ENCODE measurements at regions not wholly inside any gene's neighbourhood (a gene's known extent, or its start where the extent isn't known, plus 50 kb on each side); places are given as distances from the start of the nearest gene placed in this dataset.

GRCh38 chr2:196244516-196244915 lies 73.1 kb upstream of the STK17B start:
- FAIRE-seq = no peak
- Histone ChIP-seq H3K4me1 (ENCODE audit: control insufficient read depth in 2 of 3, insufficient read depth in 2 of 3, low read depth in 1 of 3, low read length in 3 of 3) (peaks cover 0 to 3% (median 2%) of the 10 kb centered on the region in 3 donors), H3K27me3 (ENCODE audit: control insufficient read depth, insufficient read depth, low read length) (no peaks in the 10 kb centered on the region), H3K9me3 (ENCODE audit: control insufficient read depth in 2 of 3, insufficient read depth in 1 of 3, low read length in 3 of 3) (no peaks in the 10 kb centered on the region), H3K4me3 (ENCODE audit: low read length in 3 of 3) (no peak overlapping the region), H3K27ac (ENCODE audit: low read depth in 2 of 2, low read length in 2 of 2) (no peak overlapping the region), H3K9ac (ENCODE audit: low read length in 3 of 3) (no peak overlapping the region), H3K36me3 (ENCODE audit: control insufficient read depth in 2 of 3, insufficient read depth in 3 of 3, low read length in 3 of 3) (no peaks in the 10 kb centered on the region)
- DNase-seq = no peak
- intact Hi-C loops (cut with DNase I) = no loop called here
- TF ChIP-seq, protein P1, sequence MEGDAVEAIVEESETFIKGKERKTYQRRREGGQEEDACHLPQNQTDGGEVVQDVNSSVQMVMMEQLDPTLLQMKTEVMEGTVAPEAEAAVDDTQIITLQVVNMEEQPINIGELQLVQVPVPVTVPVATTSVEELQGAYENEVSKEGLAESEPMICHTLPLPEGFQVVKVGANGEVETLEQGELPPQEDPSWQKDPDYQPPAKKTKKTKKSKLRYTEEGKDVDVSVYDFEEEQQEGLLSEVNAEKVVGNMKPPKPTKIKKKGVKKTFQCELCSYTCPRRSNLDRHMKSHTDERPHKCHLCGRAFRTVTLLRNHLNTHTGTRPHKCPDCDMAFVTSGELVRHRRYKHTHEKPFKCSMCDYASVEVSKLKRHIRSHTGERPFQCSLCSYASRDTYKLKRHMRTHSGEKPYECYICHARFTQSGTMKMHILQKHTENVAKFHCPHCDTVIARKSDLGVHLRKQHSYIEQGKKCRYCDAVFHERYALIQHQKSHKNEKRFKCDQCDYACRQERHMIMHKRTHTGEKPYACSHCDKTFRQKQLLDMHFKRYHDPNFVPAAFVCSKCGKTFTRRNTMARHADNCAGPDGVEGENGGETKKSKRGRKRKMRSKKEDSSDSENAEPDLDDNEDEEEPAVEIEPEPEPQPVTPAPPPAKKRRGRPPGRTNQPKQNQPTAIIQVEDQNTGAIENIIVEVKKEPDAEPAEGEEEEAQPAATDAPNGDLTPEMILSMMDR (IDR thresholded peaks at IDR 0.05; ENCODE audit: borderline replicate concordance, extremely low read depth, insufficient read depth) = no peak

- no peak overlapping the region for H3K27ac ChIP-seq (ENCODE audit: low read depth in 2 of 2, low read length in 2 of 2)
- H3K36me3 ChIP-seq (ENCODE audit: control insufficient read depth in 2 of 3, insufficient read depth in 3 of 3, low read length in 3 of 3) = no peaks in the 10 kb centered on the region
- intact Hi-C loops (cut with DNase I) = no loop called here
- H3K9ac ChIP-seq (ENCODE audit: low read length in 3 of 3) = no peak overlapping the region
- TF ChIP-seq, protein P1 (IDR thresholded peaks at IDR 0.05; ENCODE audit: borderline replicate concordance, extremely low read depth, insufficient read depth) = no peak
- DNase-seq (no peak), FAIRE-seq (no peak)
- H3K4me1 ChIP-seq (ENCODE audit: control insufficient read depth in 2 of 3, insufficient read depth in 2 of 3, low read depth in 1 of 3, low read length in 3 of 3) = no peaks in the 10 kb centered on the region
- H3K9me3 ChIP-seq (ENCODE audit: control insufficient read depth in 2 of 3, insufficient read depth in 1 of 3, low read length in 3 of 3) = no peaks in the 10 kb centered on the region
- no peak overlapping the region for H3K4me3 ChIP-seq (ENCODE audit: low read length in 3 of 3)
- no peaks in the 10 kb centered on the region for H3K27me3 ChIP-seq (ENCODE audit: control insufficient read depth, insufficient read depth, low read length)
These were observed 73.6 kb upstream of the STK17B start for GRCh38 chr2:196244966-196245365.

- DNase-seq = no peak
- Histone ChIP-seq H3K9ac (ENCODE audit: low read length in 3 of 3) (no peak overlapping the region), H3K4me1 (ENCODE audit: control insufficient read depth in 2 of 3, insufficient read depth in 2 of 3, low read depth in 1 of 3, low read length in 3 of 3) (no peaks in the 10 kb centered on the region), H3K27ac (ENCODE audit: low read depth in 2 of 2, low read length in 2 of 2) (no peak overlapping the region), H3K4me3 (ENCODE audit: low read length in 3 of 3) (no peak overlapping the region), H3K36me3 (ENCODE audit: control insufficient read depth in 2 of 3, insufficient read depth in 3 of 3, low read length in 3 of 3) (no peaks in the 10 kb centered on the region), H3K9me3 (ENCODE audit: control insufficient read depth in 2 of 3, insufficient read depth in 1 of 3, low read length in 3 of 3) (no peaks in the 10 kb centered on the region), H3K27me3 (ENCODE audit: control insufficient read depth, insufficient read depth, low read length) (no peaks in the 10 kb centered on the region)
- intact Hi-C loops (cut with DNase I) = no loop called here
- FAIRE-seq = no peak
- TF ChIP-seq, protein P1 (IDR thresholded peaks at IDR 0.05; ENCODE audit: borderline replicate concordance, extremely low read depth, insufficient read depth) = no peak
These were observed 74.2 kb upstream of the STK17B start for GRCh38 chr2:196245378-196246140.
